Spleen (tissue), 7 donors: ENCODE measurements at regions not wholly inside any gene's neighbourhood (a gene's known extent, or its start where the extent isn't known, plus 50 kb on each side); places are given as distances from the start of the nearest gene placed in this dataset.

Experiments
- CTCF ChIP-seq, 11 experiments: fragments of 200-600 bp in 7 of 11; fragments of 450-650 bp in 4 of 11; sonication (generic) in 4 of 11; IDR thresholded peaks in 8 of 11; conservative IDR thresholded peaks in 3 of 11; 1 replicate in 7 of 11; 2 replicates in 4 of 11; pipeline versions ENCODE4 v1.4.0 to v1.8.0; 2016 to 2021; ENCODE audit warnings: antibody characterized with exemption in 11 of 11, inconsistent platforms in 4 of 11, mild to moderate bottlenecking in 1 of 11
- POLR2A ChIP-seq, 3 donors: fragments of 450-650 bp; IDR thresholded peaks; one replicate each; pipeline ENCODE4 v1.5.1; 2017; ENCODE audit warnings: antibody characterized with exemption in 3 of 3, mild to moderate bottlenecking in 1 of 3
- POLR2AphosphoS5 ChIP-seq, 3 donors: sonication (generic); formaldehyde crosslinking; IDR thresholded peaks; one replicate each; pipeline ENCODE4 v1.5.1; 2017; ENCODE audit warnings: antibody characterized with exemption in 3 of 3
- donor health status: DM: no; HTN: no; CAD: no; lungs with moderate emphysema.
- donor health status: DM: no; HTN: no; CAD: no.
- donor health status: DM: no; HTN: no; CAD: no.

GRCh38 chr7:16266877-16267276 lies 154.5 kb downstream of the CRPPA start:
- TF ChIP-seq POLR2A (IDR thresholded peaks at IDR 0.05): no peak
- TF ChIP-seq CTCF (IDR thresholded peaks at IDR 0.05 in 8 of 11, conservative IDR thresholded peaks at IDR 0.05 in 3 of 11): no peak
- no peak for TF ChIP-seq POLR2AphosphoS5 (IDR thresholded peaks at IDR 0.05)
